ENCODE measurements at regions not wholly inside any gene's neighbourhood (a gene's known extent, or its start where the extent isn't known, plus 50 kb on each side); places are given as distances from the start of the nearest gene placed in this dataset.

DNA sequence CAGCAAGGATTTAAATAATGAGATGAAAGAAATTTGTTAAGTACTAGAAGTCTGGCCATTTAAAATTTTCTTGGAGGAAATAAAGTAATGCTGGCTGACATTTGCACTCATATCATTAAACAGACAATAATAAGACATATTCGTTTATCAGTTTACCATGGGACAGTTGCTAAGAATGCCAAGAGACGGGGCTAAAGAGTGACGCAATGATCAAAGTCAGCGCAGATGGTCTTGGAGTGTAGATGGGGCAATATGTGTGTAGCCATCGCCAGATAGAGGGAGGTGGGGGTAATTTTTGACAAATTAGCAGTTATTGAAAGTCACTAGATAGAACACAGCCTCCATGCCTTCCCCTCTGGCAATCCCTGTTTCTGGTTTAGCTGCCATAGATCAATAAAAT, 413.2 kb upstream of the JAG1 start:
- TF ChIP-seq SMC3 (IDR thresholded peaks at IDR 0.05; ENCODE audit: low read depth, low read length) (no peak), MXI1 (IDR thresholded peaks at IDR 0.05; ENCODE audit: borderline replicate concordance, low read depth, low read length) (no peak), MAFK (IDR thresholded peaks at IDR 0.05; ENCODE audit: low read depth, low read length) (no peak)
